KMS-11 (cell line): ENCODE measurements at regions not wholly inside any gene's neighbourhood (a gene's known extent, or its start where the extent isn't known, plus 50 kb on each side); places are given as distances from the start of the nearest gene placed in this dataset.

ENCODE experiments used
- H2AFZ ChIP-seq: fragments of 200-600 bp; sonication (generic); 2 replicates; pipeline ENCODE4 v1.6.1; 2016; ENCODE audit warnings: antibody characterized with exemption, mixed run types, low read depth
- H3K27ac ChIP-seq: fragments of 200-600 bp; sonication (generic); 2 replicates; pipeline ENCODE4 v1.6.1; 2016; ENCODE audit warnings: mild to moderate bottlenecking, mixed run types
- H3K27me3 ChIP-seq: fragments of 200-600 bp; sonication (generic); 2 replicates; pipeline ENCODE4 v1.6.1; 2017; ENCODE audit warnings: mild to moderate bottlenecking, low read depth, mixed run types, moderate library complexity; ENCODE audit not compliant: insufficient read depth
- H3K36me3 ChIP-seq: fragments of 200-600 bp; sonication (generic); 2 replicates; pipeline ENCODE4 v1.6.1; 2017; ENCODE audit warnings: mild to moderate bottlenecking, mixed run types; ENCODE audit not compliant: insufficient read depth
- H3K4me1 ChIP-seq: fragments of 200-600 bp; sonication (generic); 2 replicates; pipeline ENCODE4 v1.6.1; 2016; ENCODE audit warnings: mild to moderate bottlenecking, low read depth, mixed run types; ENCODE audit not compliant: poor library complexity, severe bottlenecking
- H3K4me2 ChIP-seq: fragments of 200-600 bp; sonication (generic); 2 replicates; pipeline ENCODE4 v1.7.0; 2016; ENCODE audit warnings: mild to moderate bottlenecking, mixed run types
- H3K4me3 ChIP-seq: fragments of 200-600 bp; sonication (generic); IDR thresholded peaks from 2 replicates; pipeline ENCODE4 v1.6.1; 2017; ENCODE audit warnings: low read depth, low read length, mixed read lengths; ENCODE audit not compliant: insufficient read depth
- H3K79me2 ChIP-seq: fragments of 200-600 bp; sonication (generic); 2 replicates; pipeline ENCODE4 v1.6.1; 2016; ENCODE audit warnings: low read depth, mixed run types; ENCODE audit not compliant: insufficient read depth
- H3K9ac ChIP-seq: fragments of 200-600 bp; sonication (generic); 2 replicates; pipeline ENCODE4 v1.6.1; 2016; ENCODE audit warnings: mild to moderate bottlenecking, mixed run types
- H4K20me1 ChIP-seq: fragments of 200-600 bp; sonication (generic); 2 replicates; pipeline ENCODE4 v1.6.1; 2016; ENCODE audit warnings: mild to moderate bottlenecking, mixed run types; ENCODE audit not compliant: insufficient read depth
- TF ChIP-seq, protein P1 (sequence below): fragments of 200-600 bp; sonication (generic); conservative IDR thresholded peaks from 2 replicates; pipeline ENCODE4 v1.6.1; 2017; ENCODE audit warnings: low read depth, mild to moderate bottlenecking, antibody characterized with exemption, low read length, moderate library complexity, mixed read lengths

DNA sequence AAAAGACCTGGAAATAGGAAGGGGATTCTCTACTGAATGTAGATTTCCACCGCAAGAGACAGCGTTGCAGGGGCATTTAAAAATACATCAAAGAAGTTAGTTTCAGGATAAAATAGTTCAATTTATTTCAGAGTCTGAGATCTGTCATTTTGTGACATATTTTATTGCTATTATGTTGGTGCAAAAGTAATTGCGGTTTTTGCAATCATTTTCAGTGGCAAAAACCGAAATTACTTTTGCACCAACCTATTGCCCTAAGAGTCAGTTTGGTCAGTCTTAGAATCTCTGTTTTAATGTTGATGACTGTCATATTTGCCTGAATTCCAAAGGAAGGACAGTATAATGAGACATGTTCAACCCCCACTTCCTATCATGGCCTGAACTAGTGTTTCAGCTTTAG, 219.5 kb upstream of the CDH10 start:
- H3K79me2 ChIP-seq = no peaks in the 10 kb centered on the region
- no peaks in the 10 kb centered on the region for H4K20me1 ChIP-seq
- H3K4me1 ChIP-seq = no peaks in the 10 kb centered on the region
- no peak overlapping the region for H3K9ac ChIP-seq
- H3K27ac ChIP-seq = no peak overlapping the region
- no peak overlapping the region for H3K4me2 ChIP-seq
- TF ChIP-seq, protein P1, sequence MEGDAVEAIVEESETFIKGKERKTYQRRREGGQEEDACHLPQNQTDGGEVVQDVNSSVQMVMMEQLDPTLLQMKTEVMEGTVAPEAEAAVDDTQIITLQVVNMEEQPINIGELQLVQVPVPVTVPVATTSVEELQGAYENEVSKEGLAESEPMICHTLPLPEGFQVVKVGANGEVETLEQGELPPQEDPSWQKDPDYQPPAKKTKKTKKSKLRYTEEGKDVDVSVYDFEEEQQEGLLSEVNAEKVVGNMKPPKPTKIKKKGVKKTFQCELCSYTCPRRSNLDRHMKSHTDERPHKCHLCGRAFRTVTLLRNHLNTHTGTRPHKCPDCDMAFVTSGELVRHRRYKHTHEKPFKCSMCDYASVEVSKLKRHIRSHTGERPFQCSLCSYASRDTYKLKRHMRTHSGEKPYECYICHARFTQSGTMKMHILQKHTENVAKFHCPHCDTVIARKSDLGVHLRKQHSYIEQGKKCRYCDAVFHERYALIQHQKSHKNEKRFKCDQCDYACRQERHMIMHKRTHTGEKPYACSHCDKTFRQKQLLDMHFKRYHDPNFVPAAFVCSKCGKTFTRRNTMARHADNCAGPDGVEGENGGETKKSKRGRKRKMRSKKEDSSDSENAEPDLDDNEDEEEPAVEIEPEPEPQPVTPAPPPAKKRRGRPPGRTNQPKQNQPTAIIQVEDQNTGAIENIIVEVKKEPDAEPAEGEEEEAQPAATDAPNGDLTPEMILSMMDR = no peak
- H3K27me3 ChIP-seq = no peaks in the 10 kb centered on the region
- H2AFZ ChIP-seq = no peak overlapping the region
- H3K4me3 ChIP-seq = no peak overlapping the region
- H3K36me3 ChIP-seq = no peaks in the 10 kb centered on the region

DNA sequence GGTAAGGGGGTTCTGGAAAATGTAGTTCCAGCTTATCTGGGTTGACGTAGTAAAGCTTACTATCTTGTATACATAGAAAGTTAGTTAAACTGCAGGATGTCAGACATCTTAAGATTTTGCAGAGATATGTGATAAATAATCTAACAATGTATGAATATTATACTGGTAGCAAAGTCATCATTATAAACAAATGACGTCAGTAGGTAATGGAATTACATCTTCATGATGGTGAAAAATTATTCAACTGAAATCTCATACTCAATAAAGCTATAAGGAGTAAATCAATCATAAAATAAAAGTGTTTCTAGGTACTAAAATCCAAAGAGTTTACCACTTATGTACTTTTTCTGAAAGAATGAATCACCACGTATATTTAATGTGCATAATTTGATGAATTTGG, 217.3 kb upstream of the CDH10 start:
- H3K79me2 ChIP-seq = no peaks in the 10 kb centered on the region

DNA sequence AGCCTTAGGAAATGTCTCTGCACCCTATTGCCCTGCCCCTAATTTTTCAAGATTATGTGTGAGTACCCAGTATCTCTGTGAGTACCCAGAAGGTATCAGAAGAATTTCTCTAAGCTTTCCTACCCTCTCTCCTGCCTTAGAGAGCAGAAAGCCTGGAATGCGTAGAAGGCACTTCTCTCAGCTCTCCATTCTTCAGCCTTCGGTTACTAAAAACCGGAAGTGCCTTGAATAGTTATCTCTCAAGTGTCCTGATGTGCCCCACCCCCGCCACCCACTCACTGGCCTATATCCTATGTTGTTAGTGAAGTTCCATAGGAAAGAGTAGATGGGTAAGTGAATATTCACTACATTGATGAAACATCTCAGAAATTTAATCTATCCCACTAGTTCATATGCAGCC, 210.7 kb upstream of the CDH10 start:
- TF ChIP-seq, protein P1 = no peak
- H2AFZ ChIP-seq = no peak overlapping the region
- no peaks in the 10 kb centered on the region for H4K20me1 ChIP-seq
- H3K27ac ChIP-seq = no peak overlapping the region
- H3K4me1 ChIP-seq = no peaks in the 10 kb centered on the region
- no peaks in the 10 kb centered on the region for H3K79me2 ChIP-seq
- no peaks in the 10 kb centered on the region for H3K36me3 ChIP-seq
- no peaks in the 10 kb centered on the region for H3K27me3 ChIP-seq
- H3K9ac ChIP-seq = no peak overlapping the region
- no peak overlapping the region for H3K4me2 ChIP-seq
- no peak overlapping the region for H3K4me3 ChIP-seq

More for the DNA sequence above, 217.3 kb upstream of the CDH10 start:
- Histone ChIP-seq H3K4me1 (no peaks in the 10 kb centered on the region), H3K9ac (no peak overlapping the region), H3K36me3 (no peaks in the 10 kb centered on the region), H2AFZ (no peak overlapping the region), H3K4me3 (no peak overlapping the region), H3K4me2 (no peak overlapping the region), H3K27ac (no peak overlapping the region), H3K27me3 (no peaks in the 10 kb centered on the region), H4K20me1 (no peaks in the 10 kb centered on the region)
- TF ChIP-seq, protein P1 = no peak

DNA sequence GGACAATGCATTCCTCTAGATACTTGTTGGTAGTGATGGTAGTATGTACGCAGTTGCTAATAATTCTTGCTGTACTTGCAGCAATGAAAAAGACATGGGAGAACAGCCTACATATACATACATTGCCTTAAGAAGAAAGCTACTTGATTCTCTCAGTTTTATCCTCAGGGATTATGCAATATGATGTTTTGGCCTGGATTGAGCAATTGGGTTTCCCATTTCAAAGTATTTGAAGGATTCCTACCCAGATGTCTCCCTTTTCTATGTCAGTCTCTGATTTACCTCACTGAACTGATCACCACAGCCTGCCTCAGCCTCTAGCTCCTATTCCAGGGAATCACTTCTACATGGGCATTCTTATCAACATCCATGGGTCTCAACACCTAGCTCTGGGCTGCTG, 210.1 kb upstream of the CDH10 start:
- no peak overlapping the region for H3K4me2 ChIP-seq
- no peak overlapping the region for H2AFZ ChIP-seq
- TF ChIP-seq, protein P1 = no peak
- H3K79me2 ChIP-seq = no peaks in the 10 kb centered on the region
- H3K36me3 ChIP-seq = no peaks in the 10 kb centered on the region
- no peak overlapping the region for H3K4me3 ChIP-seq
- no peaks in the 10 kb centered on the region for H3K27me3 ChIP-seq
- no peaks in the 10 kb centered on the region for H3K4me1 ChIP-seq
- no peak overlapping the region for H3K9ac ChIP-seq
- H4K20me1 ChIP-seq = no peaks in the 10 kb centered on the region
- H3K27ac ChIP-seq = no peak overlapping the region
